D341Med (cell line): ENCODE measurements at regions not wholly inside any gene's neighbourhood (a gene's known extent, or its start where the extent isn't known, plus 50 kb on each side); places are given as distances from the start of the nearest gene placed in this dataset.

Experiments used
- DNase-seq: peaks from one replicate; pipeline ENCODE4 v3.0.0; 2012; ENCODE audit warnings: low spot score

DNA sequence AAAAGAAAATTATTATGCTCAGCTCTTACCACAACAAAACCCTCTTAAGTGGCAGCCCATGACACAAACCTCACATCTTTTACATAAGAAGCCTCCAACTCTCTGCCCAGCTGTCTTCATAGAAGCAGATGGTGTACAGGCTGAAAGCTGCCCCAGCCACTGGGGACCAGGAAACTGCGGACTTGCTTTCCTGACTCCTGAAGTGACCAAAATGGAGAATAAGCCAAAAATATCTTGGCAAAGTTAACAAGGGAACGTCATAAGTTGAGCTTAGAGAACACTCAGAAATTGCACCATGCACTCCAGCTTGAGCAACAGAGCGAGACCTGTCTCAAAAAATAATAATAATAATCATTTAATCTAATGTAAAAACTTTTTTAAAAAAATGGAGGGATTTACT is 160.3 kb upstream of the CDYL start:
- no peak for DNase-seq

DNA sequence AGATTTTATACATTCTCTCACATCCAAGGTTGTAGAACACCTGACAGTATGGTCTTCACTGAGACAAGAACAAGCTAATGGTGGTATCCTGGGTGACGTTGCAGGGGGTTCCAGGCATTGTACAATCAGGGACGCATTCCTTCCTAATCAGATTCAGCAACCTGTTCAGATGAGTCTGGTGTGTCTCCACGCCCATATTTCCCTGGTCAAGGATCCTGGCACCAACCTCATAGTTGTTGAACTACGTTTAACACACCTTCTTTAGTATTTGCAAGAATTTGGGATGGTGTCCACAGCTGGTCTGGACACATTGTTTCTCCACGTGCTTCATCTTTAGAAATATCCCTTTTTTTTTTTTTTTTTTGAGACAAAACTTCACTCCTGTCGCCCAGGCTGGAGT is 161.0 kb upstream of the CDYL start:
- DNase-seq: no peak

DNA sequence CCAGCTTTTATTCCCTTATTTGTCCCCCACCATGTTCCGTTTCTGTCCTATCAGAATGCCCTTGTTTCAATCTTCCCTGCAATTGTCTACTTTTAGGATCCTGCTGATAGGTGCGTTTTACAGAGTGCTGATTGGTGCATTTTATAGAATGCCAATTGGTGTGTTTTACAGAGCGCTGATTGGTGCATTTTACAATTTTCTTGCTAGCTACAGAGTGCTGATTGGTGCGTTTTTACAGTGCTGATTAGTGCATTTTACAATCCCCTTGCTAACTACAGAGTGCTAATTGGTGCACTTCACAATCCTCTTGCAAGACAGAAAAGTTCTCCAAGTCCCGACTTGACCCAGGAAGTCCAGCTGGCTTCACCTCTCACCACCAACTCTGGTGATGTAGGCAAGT is 161.6 kb upstream of the CDYL start:
- no peak for DNase-seq

DNA sequence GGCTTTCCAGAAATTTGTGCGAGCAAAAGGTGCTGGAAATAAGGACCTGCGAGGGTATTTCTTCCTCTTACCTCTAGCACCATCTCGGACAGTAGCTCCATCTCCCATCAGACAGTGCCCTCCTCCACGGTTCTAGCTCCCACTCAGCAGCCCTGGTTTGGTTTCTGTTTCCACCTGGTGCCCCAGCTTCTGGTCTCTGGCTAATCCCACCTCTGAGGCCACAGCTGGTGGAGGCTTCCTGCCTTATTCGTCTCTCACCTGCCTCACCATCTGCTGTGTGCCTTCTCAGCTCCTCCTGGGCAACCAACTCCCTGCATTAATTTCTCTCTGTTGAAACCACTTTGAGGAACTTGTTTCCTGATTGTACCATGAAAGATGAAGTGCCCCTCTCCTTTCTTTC is 162.4 kb upstream of the CDYL start:
- no peak for DNase-seq

DNA sequence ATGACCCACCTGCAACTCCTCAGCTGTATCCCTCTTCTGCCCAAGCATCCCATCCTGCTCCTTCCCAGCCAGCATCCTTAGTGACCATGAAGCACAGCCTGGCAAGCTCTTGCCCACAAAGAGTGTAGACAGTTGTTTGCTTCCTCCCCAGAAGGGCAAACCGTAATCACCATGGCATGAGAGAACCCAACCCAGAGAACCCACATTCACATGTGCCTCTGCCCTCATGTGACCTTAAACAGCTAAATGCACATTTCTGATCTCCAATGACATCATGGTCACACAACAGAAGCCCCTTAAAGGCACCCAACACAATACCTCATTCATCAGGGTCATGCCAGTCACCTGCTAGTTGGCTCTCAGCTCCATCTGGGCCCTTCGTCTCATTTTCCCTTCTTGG is 162.8 kb upstream of the CDYL start:
- no peak for DNase-seq

DNA sequence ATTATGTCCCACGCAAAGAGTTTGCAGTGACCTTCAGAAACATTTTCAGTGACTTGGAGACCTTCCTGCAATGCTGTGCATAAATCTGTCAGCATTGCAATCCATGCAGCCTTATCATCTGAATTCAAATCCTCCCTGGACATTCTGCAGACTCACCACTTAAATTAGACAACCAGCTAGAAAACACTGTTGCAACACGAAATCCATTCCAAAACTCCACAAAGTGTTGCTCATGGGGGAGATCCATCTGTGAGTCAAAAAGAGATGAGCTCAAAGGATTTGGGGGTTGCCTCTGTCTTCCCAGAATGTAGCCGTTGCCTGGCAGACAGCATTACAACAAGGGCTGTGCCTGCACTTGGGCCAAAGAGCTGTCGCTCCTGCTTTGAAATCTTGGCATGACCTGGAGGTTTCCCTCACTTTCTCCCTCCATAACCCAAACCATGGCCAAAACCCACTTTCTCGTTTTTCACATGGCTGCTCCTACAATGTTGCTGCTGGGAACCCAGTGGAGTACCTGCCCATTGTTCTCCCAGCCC is 163.5 kb upstream of the CDYL start:
- DNase-seq: no peak

DNA sequence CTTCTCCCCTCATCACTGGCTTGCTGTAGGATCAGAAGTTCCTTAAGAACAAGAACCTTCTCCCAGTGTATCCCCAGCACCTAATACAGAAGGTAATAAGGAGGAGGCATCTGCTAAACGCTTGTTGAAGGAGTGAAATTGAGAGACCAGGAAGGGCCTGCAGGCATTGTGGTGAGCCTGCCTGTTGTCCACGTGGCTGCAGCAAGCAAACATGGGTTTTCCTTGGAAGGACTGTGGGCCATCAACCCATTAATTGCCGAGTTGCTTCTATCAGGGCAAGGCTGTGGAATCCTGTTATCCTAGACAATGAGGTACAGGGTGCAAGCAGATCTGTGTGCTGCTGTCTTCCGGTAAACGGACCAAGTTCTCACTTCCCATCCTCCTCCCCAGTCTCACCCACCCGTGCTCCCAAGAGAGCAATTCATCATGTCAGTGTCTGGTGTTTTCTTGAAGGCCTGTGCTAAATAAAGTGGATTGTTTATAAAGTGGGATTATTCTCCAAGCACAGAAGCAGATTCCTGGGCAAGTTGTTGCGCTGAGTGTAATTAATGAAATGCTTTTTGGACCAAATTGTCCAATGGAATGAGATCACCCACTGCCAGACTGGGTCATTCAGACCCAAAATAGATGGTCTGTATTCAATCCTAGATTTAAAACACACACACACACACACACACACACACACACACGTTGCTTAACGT is 164.6 kb upstream of the CDYL start:
- no peak for DNase-seq

DNA sequence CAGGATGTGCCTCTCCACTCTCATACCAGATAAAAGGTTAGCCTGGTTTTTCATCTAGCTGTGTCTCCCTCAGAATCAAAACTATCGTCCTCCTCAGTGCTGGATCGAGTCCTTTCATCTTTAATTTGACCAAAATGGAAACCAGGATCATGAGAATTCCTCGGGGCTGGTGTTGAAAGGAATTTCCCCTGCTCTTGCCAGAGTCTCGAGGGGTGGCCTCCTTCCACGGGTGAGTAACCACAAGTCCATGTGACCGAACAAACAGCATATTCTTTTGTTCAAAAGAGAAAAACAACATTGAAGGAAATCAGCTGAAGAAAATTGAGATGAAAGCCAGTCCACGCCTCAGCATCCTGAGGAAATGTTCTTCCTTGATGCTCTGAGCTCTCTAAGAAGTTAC is 165.9 kb upstream of the CDYL start:
- no peak for DNase-seq

DNA sequence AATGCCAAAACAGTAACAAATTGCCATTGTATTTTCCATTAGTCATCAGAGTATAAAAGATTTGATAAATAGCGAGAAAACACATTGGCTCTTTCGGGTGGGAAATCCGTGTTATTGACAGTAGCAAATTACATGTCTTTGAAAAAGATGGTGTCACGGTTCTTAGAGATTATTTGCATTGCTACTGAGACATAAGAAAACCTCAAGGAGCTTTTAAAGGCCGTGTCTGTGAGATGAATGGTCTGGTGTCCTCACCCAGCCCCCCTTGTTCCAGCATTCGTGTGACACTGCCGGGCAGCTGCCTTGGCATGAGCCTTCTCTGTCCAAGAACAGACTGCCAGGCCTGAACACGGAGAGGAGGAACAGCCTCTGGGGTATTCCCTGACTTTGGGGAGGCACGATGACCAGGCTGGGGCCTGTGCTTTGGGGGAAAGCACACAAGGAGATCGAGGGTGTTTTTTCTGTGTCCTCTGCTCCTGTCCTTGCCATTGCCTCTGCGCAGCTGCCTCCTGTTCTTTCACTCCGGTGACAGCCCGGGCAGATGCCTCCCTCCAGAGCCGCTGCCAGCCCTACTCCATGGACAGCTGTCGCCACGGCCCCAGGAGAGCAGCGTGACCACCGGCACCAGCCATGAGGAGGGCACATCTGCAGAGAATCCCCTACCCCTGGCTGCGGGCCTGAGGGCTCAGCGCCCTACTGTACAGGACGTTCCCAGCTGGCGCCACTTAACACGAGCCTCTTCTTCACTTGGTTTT is 167.7 kb upstream of the CDYL start:
- DNase-seq: no peak

DNA sequence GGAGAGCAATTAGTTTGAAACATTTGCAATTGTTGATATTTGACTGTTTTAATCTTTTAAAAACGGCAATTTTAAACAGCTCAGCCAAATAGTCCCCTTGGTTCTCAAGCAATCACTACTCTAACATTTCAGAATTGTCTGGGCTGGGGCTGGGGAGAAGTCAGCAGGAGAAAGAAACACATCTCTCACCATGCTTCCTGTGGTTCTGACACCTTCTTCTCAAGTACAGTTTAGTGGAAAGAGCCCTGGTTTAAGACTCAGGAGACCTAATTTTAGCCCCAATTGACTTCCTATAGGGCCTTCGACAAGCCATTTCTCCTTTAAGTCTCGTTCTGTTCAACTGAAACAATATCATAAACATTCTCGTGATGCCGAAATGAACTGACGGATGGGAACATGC is 168.4 kb upstream of the CDYL start:
- DNase-seq: no peak

DNA sequence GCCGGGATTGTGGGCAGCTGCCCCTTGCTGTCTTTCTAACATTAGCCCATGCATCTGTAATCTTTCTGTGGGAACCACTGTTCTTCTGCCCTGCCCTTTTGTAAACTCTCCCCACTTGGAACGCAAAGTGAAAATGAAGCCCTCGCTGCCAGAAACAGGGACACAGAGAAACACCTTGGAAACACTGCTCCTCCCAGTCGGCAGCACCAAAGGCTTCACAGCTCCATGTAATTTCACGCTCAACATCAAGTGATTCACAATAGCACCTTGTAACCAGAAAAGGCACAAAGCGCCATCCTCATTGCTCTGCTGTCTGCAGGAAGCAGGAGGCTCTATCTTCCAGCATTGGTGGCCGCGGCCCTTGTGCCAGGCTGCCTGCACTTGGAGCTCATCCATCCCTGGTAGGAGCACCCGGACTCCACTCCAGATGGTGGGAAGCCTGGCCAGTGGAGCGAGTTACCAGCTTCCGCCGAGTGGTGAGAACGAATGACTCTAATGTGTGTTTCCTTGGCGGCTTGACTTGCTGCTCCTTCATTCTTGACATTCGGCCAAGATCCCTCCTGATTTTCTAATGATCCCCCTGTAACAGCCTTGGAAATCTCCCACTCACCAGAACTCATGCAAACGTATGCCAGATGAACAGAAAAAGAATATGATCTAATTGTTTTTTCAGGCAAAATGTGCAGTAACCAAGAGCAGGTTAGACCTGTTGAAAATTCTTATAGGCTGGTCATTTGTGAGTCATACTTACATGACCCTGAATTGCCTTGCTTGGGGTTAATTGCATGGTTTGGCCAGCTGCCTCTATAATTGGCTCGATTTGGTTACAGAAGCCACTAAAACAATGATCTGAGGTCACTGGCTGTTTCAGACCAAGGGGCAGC is 169.1 kb upstream of the CDYL start:
- DNase-seq: no peak

DNA sequence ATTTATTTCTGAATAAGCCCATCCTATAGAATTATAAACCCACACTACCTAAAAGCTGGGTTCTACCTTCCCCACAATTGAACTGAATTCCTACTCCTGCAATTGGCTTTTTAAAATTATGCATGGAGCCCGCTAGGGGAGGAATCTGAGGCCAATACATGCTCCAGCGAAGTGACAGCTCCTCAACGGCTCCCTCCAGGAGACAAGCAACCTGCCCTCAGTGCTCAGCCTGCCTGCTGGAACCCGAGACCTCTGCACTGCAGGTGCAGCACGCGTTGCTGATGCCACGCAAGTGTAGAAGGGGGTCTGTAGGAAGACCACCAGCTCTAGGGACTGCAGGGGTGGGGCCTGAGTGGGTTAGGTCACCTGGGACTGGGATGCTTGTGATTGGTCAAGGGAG is 170.2 kb upstream of the CDYL start:
- no peak for DNase-seq

DNA sequence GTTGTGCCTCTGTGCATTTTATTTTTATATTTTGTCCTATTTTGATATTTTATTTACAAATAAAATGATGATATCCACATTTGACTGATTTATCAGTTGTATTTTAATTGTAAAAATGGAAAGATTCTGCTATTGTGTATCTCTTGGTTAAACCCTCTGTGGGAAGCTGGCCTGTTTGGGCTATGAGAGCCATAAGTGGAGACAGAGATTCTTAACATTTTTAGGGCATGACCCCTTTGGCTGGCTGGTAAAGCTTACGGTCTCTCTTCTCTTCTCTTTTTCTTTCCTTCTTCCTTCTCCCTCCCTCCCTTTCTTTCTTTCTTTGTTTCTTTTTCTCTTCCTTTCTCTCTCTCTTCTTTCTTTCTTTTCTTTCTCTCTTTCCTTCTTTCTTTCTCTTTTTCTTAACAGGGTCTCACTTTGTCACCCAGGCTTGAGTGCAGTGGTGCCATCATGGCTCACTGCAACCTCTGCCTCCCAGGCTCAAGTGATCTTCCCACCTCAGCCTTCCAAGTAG is 172.3 kb upstream of the CDYL start:
- no peak for DNase-seq

DNA sequence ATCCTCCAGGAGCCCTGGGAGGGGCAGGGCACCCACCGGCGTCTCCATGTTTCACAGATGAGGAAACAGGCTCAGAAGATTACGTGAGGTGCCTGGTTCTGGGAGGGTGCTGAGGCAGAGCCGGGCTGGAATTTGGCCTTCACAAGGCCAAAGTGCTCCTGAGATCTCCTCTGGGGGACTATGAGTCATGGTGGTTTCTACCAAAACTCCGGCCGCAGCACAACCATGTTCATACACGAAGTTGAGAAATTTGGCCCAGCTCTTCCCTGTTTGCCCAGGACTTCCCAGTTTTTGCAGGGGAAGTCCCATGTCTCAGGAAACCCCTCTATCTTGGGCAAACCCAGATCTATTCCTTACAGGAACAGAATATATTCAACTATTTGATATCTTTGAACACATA is 172.9 kb upstream of the CDYL start:
- DNase-seq: no peak

DNA sequence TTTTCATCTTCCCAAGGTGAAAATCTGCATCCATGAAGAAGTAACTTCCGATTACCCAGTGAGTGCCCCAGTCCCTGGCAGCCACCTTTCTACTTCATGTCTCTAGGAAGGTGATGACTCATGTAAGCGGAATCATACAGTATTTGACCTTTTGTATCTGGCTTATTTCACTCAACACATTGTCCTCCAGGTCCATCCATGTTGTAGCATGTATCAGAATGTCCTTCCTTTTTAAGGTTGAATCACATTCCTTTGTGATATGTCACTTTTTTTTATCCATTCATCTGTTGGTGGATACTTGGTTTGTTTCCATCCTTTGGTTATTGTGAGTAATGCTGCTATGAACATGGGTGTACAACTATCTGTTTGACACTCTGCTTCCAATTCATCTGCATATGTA is 176.3 kb upstream of the CDYL start:
- no peak for DNase-seq

DNA sequence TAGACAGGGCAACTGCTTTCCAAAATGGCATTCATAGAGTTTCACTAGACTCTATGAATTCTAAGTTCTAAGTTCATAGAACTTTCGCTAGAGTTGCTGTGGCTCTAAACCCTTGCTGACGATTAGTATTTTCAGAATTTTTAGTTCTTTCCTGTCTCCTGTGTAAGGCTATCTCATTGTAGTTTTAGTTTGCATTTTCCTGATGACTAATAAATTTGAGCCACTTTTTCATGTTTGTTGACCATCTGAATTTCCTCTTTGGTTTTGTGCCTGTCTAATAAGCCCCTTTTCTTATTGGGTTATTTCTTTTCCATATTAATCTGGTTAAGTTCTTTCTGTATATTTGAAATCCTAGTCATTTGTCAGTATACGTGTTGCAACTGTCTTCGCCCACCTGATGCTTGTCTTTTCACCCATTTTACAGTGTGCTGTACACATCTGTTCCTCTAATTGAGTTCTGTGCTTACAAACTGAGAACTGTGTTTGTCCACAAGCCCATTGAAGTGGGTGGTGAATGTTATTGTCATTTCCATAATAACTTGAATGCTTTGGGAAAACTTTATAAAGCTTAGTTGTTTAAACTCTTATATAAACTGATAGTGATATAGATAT is 177.7 kb upstream of the CDYL start:
- DNase-seq: no peak

DNA sequence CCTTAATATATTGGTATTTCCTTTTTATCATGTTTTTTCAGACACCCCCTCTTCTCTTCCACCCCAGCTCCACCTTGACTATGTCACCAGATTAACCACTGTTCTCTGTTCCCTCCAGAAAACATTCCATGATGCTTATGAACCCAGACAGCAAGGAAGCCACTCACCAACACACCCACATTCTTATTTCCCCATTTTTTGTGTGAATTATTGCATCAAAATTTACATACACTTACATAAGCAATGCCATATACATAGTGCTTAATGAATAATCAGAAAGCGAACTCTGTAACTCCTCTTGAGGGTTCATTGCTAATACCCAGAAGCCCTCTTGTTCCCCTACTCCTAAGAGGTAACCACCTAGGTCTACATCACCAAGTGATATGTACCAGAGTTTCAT is 182.3 kb upstream of the CDYL start:
- no peak for DNase-seq

DNA sequence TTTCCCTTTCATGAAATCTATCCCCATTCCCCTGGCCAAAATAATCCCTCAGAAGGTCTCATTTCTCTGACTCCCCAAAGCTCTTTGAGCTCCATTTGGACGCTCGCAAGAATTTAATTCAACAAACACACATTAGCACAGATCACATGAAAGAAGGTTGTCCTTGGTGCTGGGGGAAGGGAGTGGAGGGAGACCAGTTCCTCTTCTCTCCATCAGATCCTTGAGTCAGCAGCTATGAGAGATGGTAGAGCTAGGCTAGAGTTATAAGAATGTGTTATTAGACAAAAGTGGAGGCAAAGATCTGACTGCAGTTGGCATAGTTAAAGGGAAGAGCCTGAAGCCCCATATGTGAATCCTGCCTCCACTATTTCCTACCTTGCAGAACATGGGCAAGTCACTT is 184.2 kb upstream of the CDYL start:
- DNase-seq: no peak

DNA sequence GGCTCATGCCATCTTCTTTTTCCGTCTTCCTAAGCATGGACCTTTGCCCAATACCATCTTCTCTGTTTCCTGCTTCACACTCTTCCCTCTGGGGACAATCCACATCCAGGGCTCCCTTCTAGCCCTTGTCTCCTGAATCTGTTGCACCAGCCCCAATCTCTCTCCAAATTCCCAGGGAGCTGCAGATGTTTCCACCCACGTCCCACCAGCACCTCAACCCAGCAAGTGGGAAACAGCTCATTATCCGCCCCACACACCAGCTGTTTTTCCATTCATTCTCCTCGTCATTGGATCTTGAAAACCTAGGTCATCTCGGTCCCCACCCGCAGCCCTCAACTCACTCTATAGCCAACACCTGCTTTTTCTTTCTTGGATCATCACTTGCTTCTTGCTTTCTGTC is 185.0 kb upstream of the CDYL start:
- DNase-seq: no peak

DNA sequence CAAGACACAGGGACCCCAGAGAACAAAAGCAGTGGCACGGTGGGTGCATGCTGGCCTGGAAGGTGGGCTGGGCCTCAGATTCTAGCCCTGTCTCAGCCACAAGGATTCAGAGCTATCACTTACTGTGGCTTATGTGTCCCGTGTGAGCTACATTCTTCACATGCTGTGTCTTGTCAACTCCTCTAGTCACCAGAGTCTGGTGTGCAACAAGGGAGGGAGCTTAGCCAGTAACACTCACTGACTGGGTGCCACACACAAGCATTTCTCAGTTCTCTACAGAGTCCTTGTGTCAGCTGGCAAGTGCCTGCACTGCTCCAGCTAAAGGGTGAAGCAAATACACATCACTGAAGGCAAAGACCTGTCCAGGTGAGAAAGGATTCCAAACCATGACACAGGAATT is 186.9 kb upstream of the CDYL start:
- no peak for DNase-seq

DNA sequence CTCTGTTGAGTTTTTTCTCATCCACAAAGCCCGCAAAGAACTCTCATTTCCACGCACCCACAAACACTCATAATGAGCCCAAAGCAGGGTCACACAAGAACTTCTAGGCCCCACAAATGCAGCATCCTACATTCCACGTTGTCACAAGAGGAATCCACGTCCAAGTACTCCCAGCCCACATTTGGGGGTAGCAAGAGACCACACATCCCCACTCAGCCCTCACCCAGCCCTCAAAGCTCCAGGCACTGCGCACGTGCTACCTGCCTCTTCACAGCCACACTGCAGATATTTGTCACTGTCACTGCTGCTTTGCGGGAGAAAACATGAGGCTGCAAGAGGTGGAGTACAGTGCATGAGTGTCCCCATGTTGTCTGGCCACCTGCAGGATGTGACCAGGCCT is 187.6 kb upstream of the CDYL start:
- DNase-seq: no peak

DNA sequence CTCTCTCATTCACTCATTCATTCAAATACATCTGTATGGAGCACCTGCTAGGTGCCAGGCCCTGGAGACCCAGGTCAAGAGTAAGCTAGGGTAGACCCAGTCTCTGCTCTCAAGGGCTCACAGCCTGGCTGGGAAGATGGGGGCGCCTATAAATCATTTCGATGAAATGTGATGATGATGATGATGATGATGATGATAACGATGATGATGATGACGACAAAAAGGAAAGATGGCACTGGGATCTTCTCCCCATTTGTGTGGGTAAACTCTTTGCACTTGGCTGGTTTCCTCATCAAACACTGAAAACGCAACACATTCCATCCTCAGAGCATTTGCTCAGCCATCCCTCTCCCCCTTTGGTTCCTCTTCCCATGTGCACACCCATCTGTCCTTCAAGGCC is 188.0 kb upstream of the CDYL start:
- DNase-seq: no peak
